ENCODE measurements at regions not wholly inside any gene's neighbourhood (a gene's known extent, or its start where the extent isn't known, plus 50 kb on each side); places are given as distances from the start of the nearest gene placed in this dataset.

DNA sequence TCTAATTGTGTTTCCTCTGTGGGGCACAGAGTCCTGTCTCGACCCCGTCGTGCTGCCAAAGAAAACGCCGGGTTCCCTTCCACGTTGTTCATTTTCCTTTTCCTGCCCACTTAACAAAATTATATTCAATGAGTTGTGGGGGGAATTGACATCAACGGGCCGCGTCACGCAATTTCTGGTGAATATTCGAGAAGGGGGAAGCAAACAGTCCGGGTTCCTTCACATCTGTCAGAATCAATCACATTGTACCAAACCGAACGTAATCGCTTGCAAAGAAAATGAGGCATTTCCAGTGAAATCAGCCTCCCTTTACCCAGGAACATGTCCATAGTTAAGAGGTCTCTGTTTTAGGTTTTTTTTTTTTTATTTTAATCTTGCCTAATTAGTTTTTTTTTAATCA is 243.5 kb downstream of the SHOX start (continued):
- TF ChIP-seq, protein P1, sequence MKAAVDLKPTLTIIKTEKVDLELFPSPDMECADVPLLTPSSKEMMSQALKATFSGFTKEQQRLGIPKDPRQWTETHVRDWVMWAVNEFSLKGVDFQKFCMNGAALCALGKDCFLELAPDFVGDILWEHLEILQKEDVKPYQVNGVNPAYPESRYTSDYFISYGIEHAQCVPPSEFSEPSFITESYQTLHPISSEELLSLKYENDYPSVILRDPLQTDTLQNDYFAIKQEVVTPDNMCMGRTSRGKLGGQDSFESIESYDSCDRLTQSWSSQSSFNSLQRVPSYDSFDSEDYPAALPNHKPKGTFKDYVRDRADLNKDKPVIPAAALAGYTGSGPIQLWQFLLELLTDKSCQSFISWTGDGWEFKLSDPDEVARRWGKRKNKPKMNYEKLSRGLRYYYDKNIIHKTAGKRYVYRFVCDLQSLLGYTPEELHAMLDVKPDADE (IDR thresholded peaks at IDR 0.05): no peak
- TF ChIP-seq, protein P2, sequence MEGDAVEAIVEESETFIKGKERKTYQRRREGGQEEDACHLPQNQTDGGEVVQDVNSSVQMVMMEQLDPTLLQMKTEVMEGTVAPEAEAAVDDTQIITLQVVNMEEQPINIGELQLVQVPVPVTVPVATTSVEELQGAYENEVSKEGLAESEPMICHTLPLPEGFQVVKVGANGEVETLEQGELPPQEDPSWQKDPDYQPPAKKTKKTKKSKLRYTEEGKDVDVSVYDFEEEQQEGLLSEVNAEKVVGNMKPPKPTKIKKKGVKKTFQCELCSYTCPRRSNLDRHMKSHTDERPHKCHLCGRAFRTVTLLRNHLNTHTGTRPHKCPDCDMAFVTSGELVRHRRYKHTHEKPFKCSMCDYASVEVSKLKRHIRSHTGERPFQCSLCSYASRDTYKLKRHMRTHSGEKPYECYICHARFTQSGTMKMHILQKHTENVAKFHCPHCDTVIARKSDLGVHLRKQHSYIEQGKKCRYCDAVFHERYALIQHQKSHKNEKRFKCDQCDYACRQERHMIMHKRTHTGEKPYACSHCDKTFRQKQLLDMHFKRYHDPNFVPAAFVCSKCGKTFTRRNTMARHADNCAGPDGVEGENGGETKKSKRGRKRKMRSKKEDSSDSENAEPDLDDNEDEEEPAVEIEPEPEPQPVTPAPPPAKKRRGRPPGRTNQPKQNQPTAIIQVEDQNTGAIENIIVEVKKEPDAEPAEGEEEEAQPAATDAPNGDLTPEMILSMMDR (conservative IDR thresholded peaks at IDR 0.05; ENCODE audit: low read depth in 2 of 2): no peak
- TF ChIP-seq NANOG (IDR thresholded peaks at IDR 0.05; ENCODE audit: borderline replicate concordance): no peak
- TF ChIP-seq STAT1 (IDR thresholded peaks at IDR 0.05; ENCODE audit: unreplicated experiment): no peak

DNA sequence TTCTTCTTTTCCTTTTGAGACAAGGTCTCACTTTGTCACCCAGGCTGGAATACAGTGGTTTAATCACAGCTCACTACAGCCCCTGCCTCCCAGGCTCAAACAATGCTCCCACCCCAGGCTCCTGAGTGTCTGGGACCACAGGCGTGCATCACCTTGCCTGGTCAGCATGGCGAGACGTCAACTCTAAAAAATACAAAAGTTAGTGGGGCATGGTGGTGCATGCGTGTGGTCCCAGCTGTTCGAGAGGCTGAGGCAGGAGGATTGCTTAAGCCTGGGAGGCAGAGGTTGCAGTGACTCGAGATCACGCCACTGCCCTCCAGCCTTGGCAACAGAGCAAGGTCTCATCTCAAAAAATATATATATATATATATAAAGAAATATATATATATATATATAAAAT is 242.4 kb downstream of the SHOX start:
- H3K27me3 Mint-ChIP-seq (ENCODE audit: insufficient read depth, low read depth, poor library complexity): peaks cover 2% of the 10 kb centered on the region
- no peaks in the 10 kb centered on the region for H3K79me2 ChIP-seq (replicated peaks; ENCODE audit: insufficient read depth)
- no peaks in the 10 kb centered on the region for H3K4me1 Mint-ChIP-seq
- H3F3A ChIP-seq (replicated peaks; ENCODE audit: low read depth): peaks cover 7% of the 10 kb centered on the region
- H3K27ac Mint-ChIP-seq: no peak overlapping the region
- ATAC-seq (no peak), DNase-seq (ENCODE audit: low spot score) (no peak)
- no peak overlapping the region for H3K4me3 Mint-ChIP-seq
- H3K36me3 Mint-ChIP-seq (ENCODE audit: low read depth): peaks cover 37% of the 10 kb centered on the region
- peaks cover 90% of the 10 kb centered on the region for H3K9me3 Mint-ChIP-seq
- H3K4me1 ChIP-seq (ENCODE audit: insufficient read depth): no peaks in the 10 kb centered on the region
- H3K4me2 ChIP-seq: no peak overlapping the region
- no peaks in the 10 kb centered on the region for H3K27me3 ChIP-seq (ENCODE audit: insufficient read depth)
- H3K27ac ChIP-seq (ENCODE audit: low read depth): no peak overlapping the region
- H3K4me3 ChIP-seq: no peak overlapping the region
- no peaks in the 10 kb centered on the region for H3K9me2 ChIP-seq (ENCODE audit: insufficient read depth)
- no peaks in the 10 kb centered on the region for H4K20me1 ChIP-seq (replicated peaks; ENCODE audit: insufficient read depth)
- H2AFZ ChIP-seq: no peak overlapping the region
- no peaks in the 10 kb centered on the region for H3K36me3 ChIP-seq (ENCODE audit: insufficient read depth)
- no peak for TF ChIP-seq EZH2 (IDR thresholded peaks at IDR 0.05; ENCODE audit: low read depth, unreplicated experiment)
- TF ChIP-seq, protein P2 (conservative IDR thresholded peaks at IDR 0.05; ENCODE audit: low read depth in 2 of 2): no peak
- TF ChIP-seq ZNF114 (CRISPR knock-in tag; IDR thresholded peaks at IDR 0.05): no peak
- TF ChIP-seq STAT1 (IDR thresholded peaks at IDR 0.05; ENCODE audit: unreplicated experiment): no peak
- TF ChIP-seq NANOG (IDR thresholded peaks at IDR 0.05; ENCODE audit: borderline replicate concordance): no peak
- TF ChIP-seq POLR2AphosphoS5 (IDR thresholded peaks at IDR 0.05; ENCODE audit: low read depth): no peak
- no peak for TF ChIP-seq JUNB (IDR thresholded peaks at IDR 0.05; ENCODE audit: unreplicated experiment)
- TF ChIP-seq, protein P3, sequence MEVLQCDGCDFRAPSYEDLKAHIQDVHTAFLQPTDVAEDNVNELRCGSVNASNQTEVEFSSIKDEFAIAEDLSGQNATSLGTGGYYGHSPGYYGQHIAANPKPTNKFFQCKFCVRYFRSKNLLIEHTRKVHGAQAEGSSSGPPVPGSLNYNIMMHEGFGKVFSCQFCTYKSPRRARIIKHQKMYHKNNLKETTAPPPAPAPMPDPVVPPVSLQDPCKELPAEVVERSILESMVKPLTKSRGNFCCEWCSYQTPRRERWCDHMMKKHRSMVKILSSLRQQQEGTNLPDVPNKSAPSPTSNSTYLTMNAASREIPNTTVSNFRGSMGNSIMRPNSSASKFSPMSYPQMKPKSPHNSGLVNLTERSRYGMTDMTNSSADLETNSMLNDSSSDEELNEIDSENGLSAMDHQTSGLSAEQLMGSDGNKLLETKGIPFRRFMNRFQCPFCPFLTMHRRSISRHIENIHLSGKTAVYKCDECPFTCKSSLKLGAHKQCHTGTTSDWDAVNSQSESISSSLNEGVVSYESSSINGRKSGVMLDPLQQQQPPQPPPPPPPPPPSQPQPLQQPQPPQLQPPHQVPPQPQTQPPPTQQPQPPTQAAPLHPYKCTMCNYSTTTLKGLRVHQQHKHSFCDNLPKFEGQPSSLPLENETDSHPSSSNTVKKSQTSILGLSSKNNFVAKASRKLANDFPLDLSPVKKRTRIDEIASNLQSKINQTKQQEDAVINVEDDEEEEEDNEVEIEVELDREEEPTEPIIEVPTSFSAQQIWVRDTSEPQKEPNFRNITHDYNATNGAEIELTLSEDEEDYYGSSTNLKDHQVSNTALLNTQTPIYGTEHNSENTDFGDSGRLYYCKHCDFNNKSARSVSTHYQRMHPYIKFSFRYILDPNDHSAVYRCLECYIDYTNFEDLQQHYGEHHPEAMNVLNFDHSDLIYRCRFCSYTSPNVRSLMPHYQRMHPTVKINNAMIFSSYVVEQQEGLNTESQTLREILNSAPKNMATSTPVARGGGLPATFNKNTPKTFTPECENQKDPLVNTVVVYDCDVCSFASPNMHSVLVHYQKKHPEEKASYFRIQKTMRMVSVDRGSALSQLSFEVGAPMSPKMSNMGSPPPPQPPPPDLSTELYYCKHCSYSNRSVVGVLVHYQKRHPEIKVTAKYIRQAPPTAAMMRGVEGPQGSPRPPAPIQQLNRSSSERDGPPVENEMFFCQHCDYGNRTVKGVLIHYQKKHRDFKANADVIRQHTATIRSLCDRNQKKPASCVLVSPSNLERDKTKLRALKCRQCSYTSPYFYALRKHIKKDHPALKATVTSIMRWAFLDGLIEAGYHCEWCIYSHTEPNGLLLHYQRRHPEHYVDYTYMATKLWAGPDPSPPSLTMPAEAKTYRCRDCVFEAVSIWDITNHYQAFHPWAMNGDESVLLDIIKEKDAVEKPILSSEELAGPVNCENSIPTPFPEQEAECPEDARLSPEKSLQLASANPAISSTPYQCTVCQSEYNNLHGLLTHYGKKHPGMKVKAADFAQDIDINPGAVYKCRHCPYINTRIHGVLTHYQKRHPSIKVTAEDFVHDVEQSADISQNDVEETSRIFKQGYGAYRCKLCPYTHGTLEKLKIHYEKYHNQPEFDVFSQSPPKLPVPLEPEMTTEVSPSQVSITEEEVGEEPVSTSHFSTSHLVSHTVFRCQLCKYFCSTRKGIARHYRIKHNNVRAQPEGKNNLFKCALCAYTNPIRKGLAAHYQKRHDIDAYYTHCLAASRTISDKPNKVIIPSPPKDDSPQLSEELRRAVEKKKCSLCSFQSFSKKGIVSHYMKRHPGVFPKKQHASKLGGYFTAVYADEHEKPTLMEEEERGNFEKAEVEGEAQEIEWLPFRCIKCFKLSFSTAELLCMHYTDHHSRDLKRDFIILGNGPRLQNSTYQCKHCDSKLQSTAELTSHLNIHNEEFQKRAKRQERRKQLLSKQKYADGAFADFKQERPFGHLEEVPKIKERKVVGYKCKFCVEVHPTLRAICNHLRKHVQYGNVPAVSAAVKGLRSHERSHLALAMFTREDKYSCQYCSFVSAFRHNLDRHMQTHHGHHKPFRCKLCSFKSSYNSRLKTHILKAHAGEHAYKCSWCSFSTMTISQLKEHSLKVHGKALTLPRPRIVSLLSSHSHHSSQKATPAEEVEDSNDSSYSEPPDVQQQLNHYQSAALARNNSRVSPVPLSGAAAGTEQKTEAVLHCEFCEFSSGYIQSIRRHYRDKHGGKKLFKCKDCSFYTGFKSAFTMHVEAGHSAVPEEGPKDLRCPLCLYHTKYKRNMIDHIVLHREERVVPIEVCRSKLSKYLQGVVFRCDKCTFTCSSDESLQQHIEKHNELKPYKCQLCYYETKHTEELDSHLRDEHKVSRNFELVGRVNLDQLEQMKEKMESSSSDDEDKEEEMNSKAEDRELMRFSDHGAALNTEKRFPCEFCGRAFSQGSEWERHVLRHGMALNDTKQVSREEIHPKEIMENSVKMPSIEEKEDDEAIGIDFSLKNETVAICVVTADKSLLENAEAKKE (CRISPR knock-in tag; IDR thresholded peaks at IDR 0.05): no peak
- TF ChIP-seq ZNF331 (CRISPR knock-in tag; IDR thresholded peaks at IDR 0.05; ENCODE audit: low read depth): no peak

Data from GM23338 (cell line).